Activated CD8-positive, alpha-beta memory T cell treated with anti-CD3 and anti-CD28 coated beads for 48 hours (primary cell): ENCODE measurements at regions not wholly inside any gene's neighbourhood (a gene's known extent, or its start where the extent isn't known, plus 50 kb on each side); places are given as distances from the start of the nearest gene placed in this dataset.
A peak's percentile ranks its signal among the peaks of the same experiment; 100 is the strongest.
"Not testable (repeated sequence)": the region's sequence is repeated elsewhere in the genome, so short reads cannot be mapped to it uniquely, and the experiment has no call there.

Experiments
- DNase-seq, 3 experiments: peaks; one replicate each; pipeline ENCODE4 v3.0.0-alpha.2; 2020; ENCODE audit warnings: low read depth in 2 of 3, low spot score in 2 of 3

DNA sequence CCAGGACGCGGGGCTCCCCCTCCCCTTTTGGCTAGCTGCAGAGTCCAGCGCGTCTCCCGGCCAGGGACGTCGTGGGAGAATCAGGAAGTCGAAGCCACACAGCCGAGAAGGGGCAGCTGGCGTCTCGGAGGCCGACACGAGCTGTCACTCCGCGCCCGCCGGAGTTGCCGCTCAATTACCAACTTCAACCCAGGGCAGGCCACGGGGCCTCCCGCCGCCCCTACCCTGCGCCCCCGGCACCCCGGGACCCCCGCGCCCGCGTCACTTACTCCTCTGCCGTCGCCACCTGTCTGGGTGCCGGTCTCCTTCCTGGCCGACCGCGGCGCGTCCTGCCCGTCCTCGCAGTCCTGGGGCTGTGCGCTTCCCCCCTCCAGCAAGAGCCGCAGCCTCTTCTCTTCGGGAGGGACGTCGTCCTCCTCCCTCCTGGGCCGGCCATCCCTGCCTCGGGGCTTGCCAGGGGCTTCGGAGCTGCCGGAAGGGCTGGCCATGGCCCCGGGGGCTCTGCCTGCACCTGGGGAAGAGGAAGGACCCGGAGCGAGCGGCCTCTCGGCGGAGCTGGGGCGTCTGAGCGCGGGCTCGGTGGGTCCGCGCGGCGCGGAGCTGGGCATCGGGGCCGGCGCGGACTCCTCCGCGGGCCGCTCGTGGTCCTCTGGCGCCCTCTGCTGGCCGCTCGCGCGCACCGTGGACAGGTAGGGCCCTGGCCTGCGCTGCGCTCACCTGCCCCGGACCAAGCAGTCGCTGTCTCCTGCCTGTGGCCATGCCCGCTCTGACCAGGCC, 65.6 kb upstream of the CLEC6A start:
- DNase-seq = peak in 1 of 3 experiments; percentile 57

DNA sequence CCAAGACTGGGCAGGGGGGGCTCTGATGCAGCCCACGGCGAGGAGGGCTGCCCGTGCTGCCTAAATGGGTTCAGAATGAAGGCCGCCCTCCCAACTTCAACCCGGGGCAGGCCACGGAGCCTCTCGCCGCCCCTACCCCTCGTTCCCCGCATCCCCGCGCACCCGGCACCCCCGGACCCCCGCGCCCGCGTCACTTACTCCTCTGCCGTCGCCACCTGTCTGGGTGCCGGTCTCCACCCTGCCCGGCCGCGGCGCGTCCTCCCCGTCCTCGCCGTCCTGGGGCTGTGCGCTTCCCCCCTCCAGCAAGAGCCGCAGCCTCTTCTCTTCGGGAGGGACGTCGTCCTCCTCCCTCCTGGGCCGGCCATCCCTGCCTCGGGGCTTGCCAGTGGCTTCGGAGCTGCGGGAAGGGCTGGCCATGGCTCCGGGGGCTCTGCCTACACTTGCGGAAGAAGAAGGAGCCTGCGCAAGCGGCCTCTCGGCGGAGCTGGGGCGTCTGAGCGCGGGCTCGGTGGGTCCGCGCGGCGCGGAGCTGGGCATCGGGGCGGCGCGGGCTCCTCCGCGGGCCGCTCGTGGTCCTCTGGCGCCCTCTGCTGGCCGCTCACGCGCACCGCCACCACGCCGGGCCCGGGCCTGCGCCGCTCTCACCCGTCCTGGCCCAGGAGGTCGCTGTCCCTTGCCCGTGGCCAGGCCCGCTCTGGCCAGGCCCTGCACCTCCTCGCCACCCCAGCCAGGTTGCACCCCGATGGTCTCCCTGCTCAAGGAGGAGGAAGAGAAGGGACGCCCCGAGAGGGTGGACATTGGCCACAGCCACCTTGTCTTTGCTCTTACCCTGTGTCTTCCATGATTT, 59.3 kb upstream of the CLEC6A start:
- DNase-seq = peak; percentile 38 to 69 (median 56)

DNA sequence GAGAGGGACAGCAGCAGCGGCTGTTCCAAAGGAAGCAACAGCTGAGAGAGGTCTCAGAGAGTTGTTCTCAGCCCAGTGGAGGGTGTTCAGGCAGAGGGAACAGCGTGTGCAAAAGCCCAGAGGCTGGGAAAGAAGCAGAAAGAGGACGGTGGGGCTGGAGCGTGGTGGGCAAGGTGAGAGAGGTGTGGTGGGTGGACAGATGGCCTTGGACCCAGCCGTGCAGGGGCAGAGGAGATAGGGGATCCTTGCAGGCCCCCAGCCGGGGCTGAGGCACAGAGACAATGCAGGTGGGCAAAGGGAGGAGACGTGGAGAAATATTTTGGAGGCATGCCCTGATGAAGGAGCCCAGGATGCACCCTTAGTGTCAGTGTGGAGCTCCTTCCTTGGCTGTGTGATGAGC, 58.4 kb upstream of the CLEC6A start:
- DNase-seq = not testable (repeated sequence)

DNA sequence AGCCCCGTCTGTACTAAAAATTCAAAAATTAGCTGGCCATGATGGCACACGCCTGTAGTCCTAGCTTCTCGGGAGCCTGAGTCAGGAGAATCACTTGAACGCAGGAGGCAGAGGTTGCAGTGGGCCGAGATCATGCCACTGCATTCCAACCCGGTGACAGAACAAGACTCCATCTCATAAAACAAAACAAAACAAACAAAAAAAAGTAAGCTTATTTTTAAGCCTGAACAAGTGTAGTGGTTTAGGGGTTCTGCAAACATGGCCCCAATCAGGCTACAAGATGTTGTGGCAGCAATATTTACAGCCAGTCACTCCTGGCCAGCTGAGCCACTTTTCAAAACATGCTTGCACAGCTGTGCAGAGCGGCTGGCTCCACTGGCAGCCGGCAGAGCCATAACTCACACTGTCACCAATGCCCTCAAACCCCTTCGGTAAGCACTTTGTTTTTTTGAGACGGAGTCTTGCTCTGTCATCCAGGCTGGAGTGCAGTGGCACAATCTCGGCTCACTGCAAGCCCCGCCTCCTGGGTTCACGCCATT, 56.2 kb upstream of the CLEC6A start:
- not testable (repeated sequence) for DNase-seq

DNA sequence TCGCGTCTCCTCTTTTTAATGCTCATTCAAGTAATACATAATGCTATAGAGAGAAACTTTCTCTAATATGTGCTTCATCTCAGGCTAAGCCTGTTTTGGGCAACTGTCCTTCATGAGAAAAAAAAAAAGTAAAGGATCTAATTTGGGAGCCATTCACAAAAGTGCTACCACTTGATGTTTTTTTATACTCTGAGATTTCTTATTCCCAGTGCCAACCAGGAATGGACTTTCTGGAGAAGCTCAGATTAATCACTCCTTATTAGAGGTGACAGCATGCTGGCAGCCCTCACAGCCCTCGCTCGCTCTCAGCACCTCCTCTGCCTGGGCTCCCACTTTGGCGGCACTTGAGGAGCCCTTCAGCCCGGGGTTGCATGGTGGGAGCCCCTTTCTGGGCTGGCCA, 51.9 kb upstream of the CLEC6A start:
- not testable (repeated sequence) for DNase-seq

DNA sequence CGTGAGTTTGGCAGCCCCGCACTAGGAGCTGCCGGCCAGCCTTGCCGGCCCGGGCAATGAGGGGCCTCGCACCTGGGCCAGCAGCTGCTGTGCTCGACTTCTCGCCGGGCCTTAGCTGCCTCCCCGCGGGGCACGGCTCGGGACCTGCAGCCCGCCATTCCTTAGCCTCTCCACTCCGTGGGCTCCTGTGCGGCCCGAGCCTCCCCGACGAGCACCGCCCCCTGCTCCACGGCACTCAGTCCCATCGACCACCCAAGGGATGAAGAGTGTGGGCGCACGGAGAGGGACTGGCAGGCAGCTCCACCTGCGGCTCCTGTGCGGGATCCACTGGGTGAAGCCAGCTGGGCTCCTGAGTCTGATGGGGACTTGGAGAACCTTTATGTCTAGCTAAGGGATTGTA, 51.4 kb upstream of the CLEC6A start:
- DNase-seq = not testable (repeated sequence)
